PC-9 (cell line): ENCODE measurements at regions not wholly inside any gene's neighbourhood (a gene's known extent, or its start where the extent isn't known, plus 50 kb on each side); places are given as distances from the start of the nearest gene placed in this dataset.

ENCODE experiments used
- BruUV-seq: library from RNA; stranded (reverse); fragments of 400-500 nt; replicated peaks from 2 replicates; lab custom pipeline; 2021; lab: Mats Ljungman, UMichigan
- CTCF ChIA-PET: fragments of 300-600 bp; sonication (Branson Sonifier 250); formaldehyde crosslinking; loops from one replicate; lab custom pipeline; 2022; ENCODE audit warnings: antibody characterized with exemption; lab: Charles Lee
- POLR2A ChIA-PET: fragments of 300-600 bp; sonication (Branson Sonifier 250); formaldehyde crosslinking; loops from one replicate; lab custom pipeline; 2022; ENCODE audit warnings: antibody characterized with exemption; ENCODE audit not compliant: unreplicated experiment; lab: Charles Lee
- DNase-seq, 2 experiments: peaks; one replicate each; pipeline versions ENCODE4 v3.0.0 to v3.0.0-alpha.2; 2015 to 2022; ENCODE audit warnings: mixed read lengths in 1 of 2
- H2AFZ ChIP-seq: fragments of 200-600 bp; sonication (generic); 2 replicates; pipeline ENCODE4 v1.8.1; 2017; ENCODE audit warnings: antibody characterized with exemption
- H3F3A ChIP-seq: fragments of 200-600 bp; sonication (generic); 2 replicates; pipeline ENCODE4 v1.8.1; 2017; ENCODE audit warnings: antibody characterized with exemption, mild to moderate bottlenecking, low read depth; ENCODE audit not compliant: insufficient read depth
- H3K27ac ChIP-seq: fragments of 200-600 bp; sonication (generic); 2 replicates; pipeline ENCODE4 v1.6.1; 2016; ENCODE audit warnings: mixed run types
- H3K27me3 ChIP-seq: fragments of 200-600 bp; sonication (generic); 2 replicates; pipeline ENCODE4 v1.6.1; 2016; ENCODE audit warnings: low read depth, mixed run types; ENCODE audit not compliant: insufficient read depth
- H3K36me3 ChIP-seq: fragments of 200-600 bp; sonication (generic); 2 replicates; pipeline ENCODE4 v1.6.1; 2016; ENCODE audit warnings: low read depth, mixed run types
- H3K4me1 ChIP-seq: fragments of 200-600 bp; sonication (generic); replicated peaks from 2 replicates; pipeline ENCODE4 v1.6.1; 2016; ENCODE audit warnings: mixed run types; ENCODE audit not compliant: insufficient read depth
- H3K4me2 ChIP-seq: fragments of 200-600 bp; sonication (generic); 2 replicates; pipeline ENCODE4 v1.6.1; 2017; ENCODE audit warnings: mixed run types
- H3K4me3 ChIP-seq: fragments of 200-600 bp; sonication (generic); 2 replicates; pipeline ENCODE4 v1.6.1; 2016; ENCODE audit warnings: mixed run types
- H3K79me2 ChIP-seq: fragments of 200-600 bp; sonication (generic); 2 replicates; pipeline ENCODE4 v1.6.1; 2017; ENCODE audit warnings: low read depth, mixed run types
- H3K9me2 ChIP-seq: fragments of 200-600 bp; sonication (generic); 2 replicates; pipeline ENCODE4 v1.8.1; 2017; ENCODE audit warnings: mild to moderate bottlenecking; ENCODE audit not compliant: insufficient read depth
- H3K9me3 ChIP-seq: fragments of 200-600 bp; sonication (generic); 2 replicates; pipeline ENCODE4 v1.8.1; 2016; ENCODE audit warnings: low read depth; ENCODE audit not compliant: insufficient read depth
- H4K20me1 ChIP-seq: fragments of 200-600 bp; sonication (generic); 2 replicates; pipeline ENCODE4 v1.8.1; 2017; ENCODE audit not compliant: insufficient read depth
- CTCF ChIP-seq: fragments of 200-600 bp; sonication (generic); conservative IDR thresholded peaks from 2 replicates; pipeline ENCODE4 v1.6.1; 2017; ENCODE audit warnings: mixed run types, antibody characterized with exemption, mild to moderate bottlenecking, moderate library complexity
- EZH2 ChIP-seq: fragments of 200-600 bp; sonication (generic); IDR thresholded peaks from 2 replicates; pipeline ENCODE4 v1.8.0; 2017; ENCODE audit warnings: antibody characterized with exemption, low read depth
- intact Hi-C: fragments of 100-400 bp; cut with micrococcal nuclease; formaldehyde crosslinking; loops from one replicate; pipeline ENCODE4 v1.10.0; 2022; ENCODE audit not compliant: unreplicated experiment

DNA sequence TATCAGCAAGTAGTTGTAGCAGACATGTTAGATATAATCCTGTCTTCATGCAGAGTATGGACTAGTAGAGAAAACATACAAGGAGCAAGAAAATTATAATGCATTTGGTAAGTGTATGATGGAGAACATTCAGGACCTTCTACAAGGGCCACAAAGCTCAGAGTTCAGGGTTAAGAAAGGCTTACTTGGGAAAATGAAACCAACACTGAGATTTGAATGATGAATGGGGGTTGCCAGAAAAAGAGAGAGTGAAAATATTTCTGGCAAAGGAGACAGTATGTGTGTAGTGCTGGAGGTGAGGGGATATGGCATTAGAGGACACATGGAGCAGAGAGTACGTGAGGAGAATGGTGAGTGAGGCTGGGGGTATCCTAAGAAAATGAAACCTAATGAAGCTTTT, 169.8 kb upstream of the STK32A start:
- Histone ChIP-seq H3K36me3 (no peaks in the 10 kb centered on the region), H3K9me3 (peaks cover 5% of the 10 kb centered on the region; the same call in 1 of the 2 replicates), H3F3A (no peaks in the 10 kb centered on the region), H3K27ac (no peak overlapping the region), H3K79me2 (no peaks in the 10 kb centered on the region), H3K4me3 (no peak overlapping the region), H4K20me1 (no peaks in the 10 kb centered on the region), H3K4me1 (no peaks in the 10 kb centered on the region), H3K27me3 (no peaks in the 10 kb centered on the region), H3K4me2 (no peak overlapping the region), H3K9me2 (no peaks in the 10 kb centered on the region), H2AFZ (no peak overlapping the region)
- TF ChIP-seq EZH2 = no peak
- no peak for TF ChIP-seq CTCF
- BruUV-seq = no TSS peak
- ChIA-PET POLR2A (no interaction called here), CTCF (no interaction called here)
- no peak for DNase-seq
- intact Hi-C loops = no loop called here

GRCh38 chr5:147068998-147069397, 165.8 kb upstream of the STK32A start:
- no peaks in the 10 kb centered on the region for H3K36me3 ChIP-seq
- ChIA-PET CTCF (interaction anchor here (0.7 kb wide), 1 partner anchor 131 kb away, joined by 3 read pairs; no protein-coding TSS in a partner anchor), POLR2A (no interaction called here)
- H3K27ac ChIP-seq = no peak overlapping the region
- H3K9me2 ChIP-seq = no peaks in the 10 kb centered on the region
- no peaks in the 10 kb centered on the region for H3K79me2 ChIP-seq
- peaks cover 5% of the 10 kb centered on the region; the same call in 1 of the 2 replicates for H3K9me3 ChIP-seq
- no peak overlapping the region for H2AFZ ChIP-seq
- H3K4me2 ChIP-seq = no peak overlapping the region
- TF ChIP-seq CTCF (no peak), EZH2 (no peak)
- H3K4me1 ChIP-seq = no peaks in the 10 kb centered on the region
- BruUV-seq = no TSS peak
- H3K27me3 ChIP-seq = no peaks in the 10 kb centered on the region
- no peaks in the 10 kb centered on the region for H4K20me1 ChIP-seq
- H3K4me3 ChIP-seq = no peak overlapping the region
- intact Hi-C loops = no loop called here
- no peaks in the 10 kb centered on the region for H3F3A ChIP-seq
- no peak for DNase-seq

- Histone ChIP-seq H2AFZ (no peak overlapping the region), H4K20me1 (no peaks in the 10 kb centered on the region), H3K4me2 (no peak overlapping the region), H3K27ac (no peak overlapping the region), H3K4me1 (no peaks in the 10 kb centered on the region), H3K9me3 (peaks cover under 1% of the 10 kb centered on the region; the same call in 1 of the 2 replicates), H3K36me3 (no peaks in the 10 kb centered on the region), H3F3A (no peaks in the 10 kb centered on the region), H3K4me3 (no peak overlapping the region), H3K27me3 (no peaks in the 10 kb centered on the region), H3K79me2 (no peaks in the 10 kb centered on the region), H3K9me2 (no peaks in the 10 kb centered on the region)
- ChIA-PET POLR2A (no interaction called here), CTCF (no interaction called here)
- intact Hi-C loops = no loop called here
- no TSS peak for BruUV-seq
- TF ChIP-seq EZH2 (no peak), CTCF (no peak)
- no peak for DNase-seq
Observed at GRCh38 chr5:147072622-147073021, 162.2 kb upstream of the STK32A start.
